ENCODE measurements at regions not wholly inside any gene's neighbourhood (a gene's known extent, or its start where the extent isn't known, plus 50 kb on each side); places are given as distances from the start of the nearest gene placed in this dataset.

- Histone ChIP-seq H3K4me1 (peaks cover 24% of the 10 kb centered on the region), H3K27me3 (no peaks in the 10 kb centered on the region), H3K4me3 (no peak overlapping the region), H3K9me3 (no peaks in the 10 kb centered on the region), H3K36me3 (replicated peaks in 1 of 2; ENCODE audit: insufficient read depth in 1 of 2, low read depth in 2 of 2) (no peaks in the 10 kb centered on the region), H3K27ac (no peak overlapping the region)
- WGBS, 2 donors, result 67 to 73% methylated on average over 1 of the region's 1 CpG
- ATAC-seq, result no peak
- no peak for DNase-seq
- intact Hi-C loops (cut with DNase I), result no loop called here
- TF ChIP-seq CTCF (IDR thresholded peaks at IDR 0.05) (no peak), POLR2A (IDR thresholded peaks at IDR 0.05) (no peak)
Measured at GRCh38 chr2:187920511-187920910, 366.3 kb upstream of the TFPI start.

- ATAC-seq (no peak), DNase-seq (no peak)
- Histone ChIP-seq H3K27ac (no peak overlapping the region), H3K27me3 (no peaks in the 10 kb centered on the region), H3K36me3 (replicated peaks in 1 of 2; ENCODE audit: insufficient read depth in 1 of 2, low read depth in 2 of 2) (no peaks in the 10 kb centered on the region), H3K4me1 (peaks cover 24% of the 10 kb centered on the region), H3K9me3 (no peaks in the 10 kb centered on the region), H3K4me3 (no peak overlapping the region)
- TF ChIP-seq CTCF (IDR thresholded peaks at IDR 0.05), result no peak
- no peak for TF ChIP-seq POLR2A (IDR thresholded peaks at IDR 0.05)
- whole genome bisulfite sequencing, 2 donors, result 76 to 81% methylated on average over 2 of the region's 2 CpGs
- intact Hi-C loops (cut with DNase I), result no loop called here
Measured at GRCh38 chr2:187922846-187923245, 368.6 kb upstream of the TFPI start.

GRCh38 chr2:187924293-187924692 is 367.4 kb upstream of the GULP1 start:
- Histone ChIP-seq H3K4me3 (no peak overlapping the region), H3K27ac (peak overlapping the region in 1 of 4 donors; percentile 33), H3K4me1 (peaks cover 19% of the 10 kb centered on the region), H3K36me3 (replicated peaks in 1 of 2; ENCODE audit: insufficient read depth in 1 of 2, low read depth in 2 of 2) (no peaks in the 10 kb centered on the region), H3K27me3 (no peaks in the 10 kb centered on the region), H3K9me3 (no peaks in the 10 kb centered on the region)
- intact Hi-C loops (cut with DNase I), result no loop called here
- DNase-seq (peak in 1 of 4 donors; percentile 42), ATAC-seq (peak; percentile 74)
- no peak for TF ChIP-seq POLR2A (IDR thresholded peaks at IDR 0.05)
- TF ChIP-seq CTCF (IDR thresholded peaks at IDR 0.05), result no peak

- Histone ChIP-seq H3K4me3 (no peak overlapping the region), H3K9me3 (no peaks in the 10 kb centered on the region), H3K27me3 (no peaks in the 10 kb centered on the region), H3K27ac (no peak overlapping the region), H3K36me3 (replicated peaks in 1 of 2; ENCODE audit: insufficient read depth in 1 of 2, low read depth in 2 of 2) (no peaks in the 10 kb centered on the region), H3K4me1 (no peaks in the 10 kb centered on the region)
- ATAC-seq (no peak), DNase-seq (no peak)
- intact Hi-C loops (cut with DNase I), result no loop called here
- TF ChIP-seq CTCF (IDR thresholded peaks at IDR 0.05) (no peak), POLR2A (IDR thresholded peaks at IDR 0.05) (no peak)
- WGBS, 2 donors, result 79 to 81% methylated on average over 6 of the region's 6 CpGs
Measured at GRCh38 chr2:187934236-187934635, 357.4 kb upstream of the GULP1 start.

GRCh38 chr2:187934692-187935091 is 357.0 kb upstream of the GULP1 start:
- Histone ChIP-seq H3K36me3 (replicated peaks in 1 of 2; ENCODE audit: insufficient read depth in 1 of 2, low read depth in 2 of 2) (no peaks in the 10 kb centered on the region), H3K27me3 (no peaks in the 10 kb centered on the region), H3K9me3 (no peaks in the 10 kb centered on the region), H3K4me3 (no peak overlapping the region), H3K4me1 (no peaks in the 10 kb centered on the region), H3K27ac (no peak overlapping the region)
- TF ChIP-seq CTCF (IDR thresholded peaks at IDR 0.05), result no peak
- WGBS, 2 donors, result 93 to 100% methylated on average over 3 to 4 of the region's 4 CpGs
- DNase-seq (no peak), ATAC-seq (no peak)
- intact Hi-C loops (cut with DNase I), result no loop called here

Data from body of pancreas (tissue), 4 donors.